ENCODE measurements at regions not wholly inside any gene's neighbourhood (a gene's known extent, or its start where the extent isn't known, plus 50 kb on each side); places are given as distances from the start of the nearest gene placed in this dataset.

GRCh38 chr4:96009427-96010119 is 169.7 kb downstream of the PDHA2 start:
- Mint-ChIP-seq H3K9me3 (peaks cover 0 to 6% (median 4%) of the 10 kb centered on the region in 7 donors), H3K27me3 (ENCODE audit: low read depth in 3 of 3) (peaks cover 0 to 2% (median 0%) of the 10 kb centered on the region in 3 donors), H3K36me3 (no peaks in the 10 kb centered on the region), H3K27ac (peak overlapping the region in 1 of 7 donors; percentile 16), H3K4me3 (no peak overlapping the region), H3K4me1 (no peaks in the 10 kb centered on the region)
- no peak for DNase-seq
- no peak overlapping the region for H2AFZ ChIP-seq (ENCODE audit: insufficient read depth, low read depth, low read length, poor library complexity, severe bottlenecking)
- H3K4me2 ChIP-seq (replicated peaks; ENCODE audit: extremely low read depth, low read length, poor library complexity, severe bottlenecking) = no peak overlapping the region
- H3K27ac ChIP-seq (ENCODE audit: low read depth in 1 of 2, low read length in 2 of 2) = no peak overlapping the region
- no peaks in the 10 kb centered on the region for H3K27me3 ChIP-seq (ENCODE audit: control insufficient read depth in 2 of 2, insufficient read depth in 2 of 2, low read length in 2 of 2)
- no peaks in the 10 kb centered on the region for H3K4me1 ChIP-seq (ENCODE audit: control insufficient read depth in 1 of 2, insufficient read depth in 2 of 2, low read length in 2 of 2)
- intact Hi-C loops (cut with micrococcal nuclease) = no loop called here
- 100% methylated on average over 1 of the region's 1 CpG for WGBS (ENCODE audit: insufficient coverage)
- H3K79me2 ChIP-seq (ENCODE audit: insufficient read depth, low read length) = no peaks in the 10 kb centered on the region
- no peak overlapping the region for H3K9ac ChIP-seq (ENCODE audit: insufficient read depth, low read length, poor library complexity, severe bottlenecking)
- H3K9me3 ChIP-seq (replicated peaks in 1 of 2; ENCODE audit: control insufficient read depth in 1 of 2, insufficient read depth in 1 of 2, low read length in 2 of 2) = no peaks in the 10 kb centered on the region
- no peak for TF ChIP-seq CTCF (IDR thresholded peaks at IDR 0.05)
- H4K20me1 ChIP-seq (ENCODE audit: insufficient read depth, low read length) = no peaks in the 10 kb centered on the region
- H3K36me3 ChIP-seq (replicated peaks in 1 of 2; ENCODE audit: control insufficient read depth in 1 of 2, insufficient read depth in 2 of 2, low read length in 2 of 2) = no peaks in the 10 kb centered on the region
- no peak overlapping the region for H3K4me3 ChIP-seq (replicated peaks in 1 of 3; ENCODE audit: low read depth in 2 of 3, low read length in 3 of 3)

GRCh38 chr4:96012687-96013086 is 172.8 kb downstream of the PDHA2 start:
- H3K9me3 Mint-ChIP-seq = peaks cover 0 to 6% (median 4%) of the 10 kb centered on the region in 7 donors
- Histone ChIP-seq H3K79me2 (ENCODE audit: insufficient read depth, low read length) (no peaks in the 10 kb centered on the region), H4K20me1 (ENCODE audit: insufficient read depth, low read length) (no peaks in the 10 kb centered on the region), H3K27ac (ENCODE audit: low read depth in 1 of 2, low read length in 2 of 2) (no peak overlapping the region), H2AFZ (ENCODE audit: insufficient read depth, low read depth, low read length, poor library complexity, severe bottlenecking) (no peak overlapping the region), H3K27me3 (ENCODE audit: control insufficient read depth in 2 of 2, insufficient read depth in 2 of 2, low read length in 2 of 2) (no peaks in the 10 kb centered on the region), H3K4me1 (ENCODE audit: control insufficient read depth in 1 of 2, insufficient read depth in 2 of 2, low read length in 2 of 2) (no peaks in the 10 kb centered on the region), H3K4me3 (replicated peaks in 1 of 3; ENCODE audit: low read depth in 2 of 3, low read length in 3 of 3) (no peak overlapping the region), H3K9ac (ENCODE audit: insufficient read depth, low read length, poor library complexity, severe bottlenecking) (no peak overlapping the region), H3K9me3 (replicated peaks in 1 of 2; ENCODE audit: control insufficient read depth in 1 of 2, insufficient read depth in 1 of 2, low read length in 2 of 2) (no peaks in the 10 kb centered on the region), H3K36me3 (replicated peaks in 1 of 2; ENCODE audit: control insufficient read depth in 1 of 2, insufficient read depth in 2 of 2, low read length in 2 of 2) (no peaks in the 10 kb centered on the region), H3K4me2 (replicated peaks; ENCODE audit: extremely low read depth, low read length, poor library complexity, severe bottlenecking) (no peak overlapping the region)
- no peak for TF ChIP-seq CTCF (IDR thresholded peaks at IDR 0.05)
- no peak overlapping the region for H3K4me3 Mint-ChIP-seq
- no peaks in the 10 kb centered on the region for H3K4me1 Mint-ChIP-seq
- WGBS (ENCODE audit: insufficient coverage) = no CpG with 5 or more reads among the region's 2 CpGs
- H3K27me3 Mint-ChIP-seq (ENCODE audit: low read depth in 3 of 3) = peaks cover 0 to 2% (median 2%) of the 10 kb centered on the region in 3 donors
- H3K27ac Mint-ChIP-seq = no peak overlapping the region
- H3K36me3 Mint-ChIP-seq = no peaks in the 10 kb centered on the region
- intact Hi-C loops (cut with micrococcal nuclease) = no loop called here
- DNase-seq = no peak
